GM19043 (cell line): ENCODE measurements at regions not wholly inside any gene's neighbourhood (a gene's known extent, or its start where the extent isn't known, plus 50 kb on each side); places are given as distances from the start of the nearest gene placed in this dataset.
A peak's percentile ranks its signal among the peaks of the same experiment; 100 is the strongest.

Experiments
- ATAC-seq: cut with Tn5 transposase; IDR thresholded peaks from one replicate; pipeline ENCODE4 v1.9.1; 2021; ENCODE audit warnings: low read depth; ENCODE audit not compliant: unreplicated experiment

GRCh38 chr5:39604491-39604890, 179.7 kb upstream of the DAB2 start:
- no peak for ATAC-seq

- ATAC-seq: no peak
Measured at GRCh38 chr5:39599721-39600431, 175.1 kb upstream of the DAB2 start.

GRCh38 chr5:39598661-39599248, 174.0 kb upstream of the DAB2 start:
- no peak for ATAC-seq

- no peak for ATAC-seq
Measured at GRCh38 chr5:39588179-39588578, 163.4 kb upstream of the DAB2 start.

- ATAC-seq: no peak
Measured at GRCh38 chr5:39587675-39588074, 162.9 kb upstream of the DAB2 start.

- no peak for ATAC-seq
Measured at GRCh38 chr5:39586185-39586584, 161.4 kb upstream of the DAB2 start.

GRCh38 chr5:39584927-39585326, 160.1 kb upstream of the DAB2 start:
- ATAC-seq: no peak

GRCh38 chr5:39580702-39581453, 156.1 kb upstream of the DAB2 start:
- no peak for ATAC-seq

GRCh38 chr5:39579750-39580149, 155.0 kb upstream of the DAB2 start:
- ATAC-seq: no peak

GRCh38 chr5:39578887-39579497, 154.2 kb upstream of the DAB2 start:
- ATAC-seq: no peak

- no peak for ATAC-seq
Measured at GRCh38 chr5:39577529-39577928, 152.7 kb upstream of the DAB2 start.

- peak; percentile 49 for ATAC-seq
Measured at GRCh38 chr5:39570403-39571027, 145.7 kb upstream of the DAB2 start.

- ATAC-seq: no peak
Measured at GRCh38 chr5:39569857-39570256, 145.1 kb upstream of the DAB2 start.

- ATAC-seq: no peak
Measured at GRCh38 chr5:39566891-39567290, 142.1 kb upstream of the DAB2 start.

- no peak for ATAC-seq
Measured at GRCh38 chr5:39566029-39566428, 141.2 kb upstream of the DAB2 start.

- no peak for ATAC-seq
Measured at GRCh38 chr5:39561421-39561820, 136.6 kb upstream of the DAB2 start.

- ATAC-seq: no peak
Measured at GRCh38 chr5:39560726-39561125, 135.9 kb upstream of the DAB2 start.

- no peak for ATAC-seq
Measured at GRCh38 chr5:39559923-39560322, 135.1 kb upstream of the DAB2 start.

- ATAC-seq: no peak
Measured at GRCh38 chr5:39558541-39558940, 133.8 kb upstream of the DAB2 start.

GRCh38 chr5:39555788-39556187, 131.0 kb upstream of the DAB2 start:
- no peak for ATAC-seq
